ENCODE measurements at regions not wholly inside any gene's neighbourhood (a gene's known extent, or its start where the extent isn't known, plus 50 kb on each side); places are given as distances from the start of the nearest gene placed in this dataset.

DNA sequence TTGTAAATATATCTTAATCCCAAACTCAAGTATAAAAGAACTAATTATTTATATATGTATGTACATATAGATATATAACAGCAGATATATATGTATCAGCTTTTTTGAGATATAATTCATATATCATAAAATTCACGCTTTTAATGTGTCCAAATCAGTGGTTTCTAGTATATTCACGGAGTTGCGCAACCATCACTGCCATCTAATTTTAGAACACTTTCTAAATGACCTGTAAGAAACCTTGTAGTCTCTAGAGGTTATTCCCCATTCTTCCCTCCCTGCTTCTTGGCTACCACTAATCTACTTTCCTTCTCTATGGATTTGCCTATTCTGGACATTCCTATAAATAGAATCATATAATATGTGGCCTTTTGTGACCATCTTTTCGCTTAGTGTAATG is 163.5 kb upstream of the TCF4 start:
- TF ChIP-seq, protein P1, sequence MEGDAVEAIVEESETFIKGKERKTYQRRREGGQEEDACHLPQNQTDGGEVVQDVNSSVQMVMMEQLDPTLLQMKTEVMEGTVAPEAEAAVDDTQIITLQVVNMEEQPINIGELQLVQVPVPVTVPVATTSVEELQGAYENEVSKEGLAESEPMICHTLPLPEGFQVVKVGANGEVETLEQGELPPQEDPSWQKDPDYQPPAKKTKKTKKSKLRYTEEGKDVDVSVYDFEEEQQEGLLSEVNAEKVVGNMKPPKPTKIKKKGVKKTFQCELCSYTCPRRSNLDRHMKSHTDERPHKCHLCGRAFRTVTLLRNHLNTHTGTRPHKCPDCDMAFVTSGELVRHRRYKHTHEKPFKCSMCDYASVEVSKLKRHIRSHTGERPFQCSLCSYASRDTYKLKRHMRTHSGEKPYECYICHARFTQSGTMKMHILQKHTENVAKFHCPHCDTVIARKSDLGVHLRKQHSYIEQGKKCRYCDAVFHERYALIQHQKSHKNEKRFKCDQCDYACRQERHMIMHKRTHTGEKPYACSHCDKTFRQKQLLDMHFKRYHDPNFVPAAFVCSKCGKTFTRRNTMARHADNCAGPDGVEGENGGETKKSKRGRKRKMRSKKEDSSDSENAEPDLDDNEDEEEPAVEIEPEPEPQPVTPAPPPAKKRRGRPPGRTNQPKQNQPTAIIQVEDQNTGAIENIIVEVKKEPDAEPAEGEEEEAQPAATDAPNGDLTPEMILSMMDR (IDR thresholded peaks at IDR 0.05; ENCODE audit: extremely low read depth, missing control alignments) = no peak
- no peak for DNase-seq (ENCODE audit: low spot score)

DNA sequence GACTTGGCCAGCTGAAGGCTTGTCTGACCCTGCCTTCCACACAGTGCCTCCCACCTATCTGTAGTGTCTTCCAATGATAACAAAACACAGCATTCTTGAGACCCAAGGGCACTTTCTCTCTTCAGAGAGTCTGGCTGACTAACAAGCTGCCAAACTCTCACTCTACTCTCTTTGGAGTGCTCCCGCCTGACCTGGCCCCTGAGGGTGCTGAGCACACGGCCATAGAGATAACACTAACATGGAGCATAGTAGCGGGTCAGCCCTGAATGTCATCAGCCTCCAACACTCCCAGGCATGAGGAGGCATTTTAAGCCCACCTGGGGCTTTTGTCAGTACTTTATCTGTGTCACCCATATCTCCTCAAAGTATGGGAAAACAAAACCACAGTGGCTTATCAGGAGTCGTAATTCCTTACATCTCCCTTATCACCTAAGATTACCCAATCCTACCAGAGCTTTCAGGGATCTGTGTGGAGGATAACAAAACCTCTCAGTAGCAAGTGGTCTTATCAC is 160.3 kb upstream of the TCF4 start:
- TF ChIP-seq, protein P1 (IDR thresholded peaks at IDR 0.05; ENCODE audit: extremely low read depth, missing control alignments) = no peak
- no peak for DNase-seq (ENCODE audit: low spot score)

DNA sequence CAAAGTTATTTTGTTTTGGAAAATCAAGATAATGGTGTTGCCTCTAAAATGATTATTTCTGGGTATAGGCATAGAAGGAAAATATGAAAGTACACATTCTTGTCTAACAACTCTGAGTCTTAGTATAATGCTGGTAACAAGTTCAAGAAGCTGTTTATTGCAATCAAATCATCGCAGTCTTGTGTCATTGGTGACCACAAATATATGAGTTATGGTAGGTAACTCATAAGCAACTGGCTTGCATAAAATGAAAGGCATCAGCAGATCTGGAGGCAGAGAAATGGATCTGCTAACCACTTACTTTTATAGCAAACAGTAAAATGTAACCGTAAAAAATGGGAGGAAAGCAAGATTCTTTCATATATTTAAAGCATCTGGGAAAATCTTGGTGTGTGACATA is 156.2 kb upstream of the TCF4 start:
- TF ChIP-seq, protein P1 (IDR thresholded peaks at IDR 0.05; ENCODE audit: extremely low read depth, missing control alignments) = no peak
- DNase-seq (ENCODE audit: low spot score) = no peak

DNA sequence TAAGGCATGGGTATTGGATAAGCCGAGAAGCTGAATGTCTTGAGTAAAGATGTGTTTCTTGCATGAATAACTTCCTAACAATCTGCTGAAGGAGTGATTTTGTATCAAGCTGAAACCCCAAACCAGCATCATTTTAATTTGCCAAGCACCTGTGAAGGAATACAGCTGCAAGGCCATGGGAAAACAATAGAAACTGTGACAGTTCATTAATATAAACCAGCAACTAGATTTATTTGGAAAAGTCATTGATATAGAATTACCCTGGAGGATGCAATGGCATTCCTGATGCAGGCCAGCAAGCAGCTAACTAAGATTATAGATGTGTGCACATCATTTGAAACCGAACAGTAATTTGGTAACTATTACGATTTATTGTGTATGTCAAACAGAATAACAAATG is 155.7 kb upstream of the TCF4 start:
- DNase-seq (ENCODE audit: low spot score) = no peak
- TF ChIP-seq, protein P1 (IDR thresholded peaks at IDR 0.05; ENCODE audit: extremely low read depth, missing control alignments) = no peak

DNA sequence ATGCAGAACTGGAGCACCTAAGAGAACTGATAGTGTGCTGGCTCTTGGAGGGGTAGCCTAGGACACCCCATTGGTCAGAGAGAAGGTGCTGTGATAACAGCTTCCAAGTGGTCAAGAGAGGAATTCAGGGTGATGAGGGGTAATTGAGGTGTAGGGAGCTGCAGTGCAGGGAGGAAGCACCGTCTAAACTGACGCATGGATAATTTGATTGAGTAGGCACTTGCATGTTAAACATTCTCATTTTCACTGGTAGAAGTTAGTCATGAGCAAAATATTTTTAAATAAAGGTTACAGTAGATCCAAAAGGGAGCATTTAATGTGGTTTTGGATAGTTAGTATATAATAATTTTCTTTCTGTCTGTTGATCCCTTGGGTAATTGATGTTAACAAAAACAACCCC is 155.1 kb upstream of the TCF4 start:
- DNase-seq (ENCODE audit: low spot score) = no peak
- TF ChIP-seq, protein P1 (IDR thresholded peaks at IDR 0.05; ENCODE audit: extremely low read depth, missing control alignments) = no peak

DNA sequence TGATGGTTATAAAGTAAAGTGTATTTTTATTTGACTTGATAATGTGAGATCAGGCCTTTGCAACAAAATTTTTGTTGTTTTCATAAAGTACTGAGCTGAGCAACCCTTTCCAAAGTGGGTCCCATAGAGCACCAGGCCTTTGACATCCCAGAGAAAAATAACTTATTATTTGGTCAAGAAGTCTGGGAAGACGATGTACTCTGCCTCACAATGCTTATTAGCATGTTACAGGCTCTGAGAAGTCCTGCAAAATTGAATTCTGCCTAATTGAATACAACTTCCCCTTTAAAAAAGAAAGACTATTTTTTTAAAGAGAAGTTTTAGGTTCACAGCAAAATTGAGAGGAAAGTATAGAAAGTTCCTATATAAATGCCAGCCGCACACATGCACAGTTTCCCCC is 151.5 kb upstream of the TCF4 start:
- TF ChIP-seq, protein P1 (IDR thresholded peaks at IDR 0.05; ENCODE audit: extremely low read depth, missing control alignments) = no peak
- DNase-seq (ENCODE audit: low spot score) = no peak

DNA sequence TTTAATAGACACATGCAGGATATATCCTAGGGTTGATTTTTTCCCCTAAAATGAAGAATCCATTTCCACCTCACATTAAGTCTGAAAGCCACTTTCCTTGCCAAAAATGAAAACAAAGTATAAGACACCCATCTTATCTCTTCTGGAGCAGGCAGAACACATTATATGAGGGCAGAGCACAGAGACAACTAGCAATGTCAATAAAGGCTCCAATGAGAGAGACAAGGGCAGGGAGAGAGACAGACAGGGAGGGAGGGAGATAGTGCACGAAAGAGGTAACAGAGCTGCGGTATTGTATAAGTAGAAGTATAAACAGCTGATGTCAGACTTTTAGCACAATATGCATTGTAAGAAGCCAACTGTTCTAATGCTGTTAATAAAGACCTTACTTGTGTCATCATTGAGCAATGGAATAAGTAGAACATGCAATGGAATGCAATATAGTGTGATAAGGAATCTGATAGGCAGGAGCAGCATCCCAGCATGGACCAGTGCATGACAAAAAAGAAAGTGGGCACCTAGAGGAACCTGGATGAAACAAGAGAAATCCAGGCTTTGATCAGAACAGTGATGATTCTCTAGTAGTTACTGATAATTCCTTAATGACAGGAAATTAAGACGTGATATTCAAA is 150.6 kb upstream of the TCF4 start:
- TF ChIP-seq, protein P1 (IDR thresholded peaks at IDR 0.05; ENCODE audit: extremely low read depth, missing control alignments) = no peak
- DNase-seq (ENCODE audit: low spot score) = no peak
